HepG2 (cell line): ENCODE measurements at regions not wholly inside any gene's neighbourhood (a gene's known extent, or its start where the extent isn't known, plus 50 kb on each side); places are given as distances from the start of the nearest gene placed in this dataset.

Experiments
- ATAC-seq: fragments of 200-7000 bp; cut with Tn5 transposase; 3 replicates; pipeline ENCODE4 v1.9.1; 2020; ENCODE audit warnings: mild to moderate bottlenecking, moderate library complexity
- BruUV-seq: library from RNA; stranded (reverse); fragments of 400-500 nt; replicated peaks from 2 replicates; lab custom pipeline; 2021; lab: Mats Ljungman, UMichigan
- CTCF ChIA-PET: fragments of 300-600 bp; formaldehyde crosslinking; extraction: SDS; loops from one replicate; lab custom pipeline; 2021; ENCODE audit warnings: low total read pairs, inconsistent platforms, low intra/inter-chr PET ratio; lab: Yijun Ruan, JAX
- POLR2A ChIA-PET: fragments of 350-600 bp; sonication (Branson Sonifier 250); formaldehyde crosslinking; loops from one replicate; lab custom pipeline; 2020; ENCODE audit warnings: antibody characterized with exemption, inconsistent platforms; lab: Yijun Ruan, JAX
- DNase-seq: peaks from one replicate; pipeline ENCODE4 v3.0.0-alpha.2; 2015; ENCODE audit warnings: low spot score
- FAIRE-seq: peaks from 3 replicates; lab custom pipeline; 2011; peaks lifted over from hg19 to GRCh38; lab: Jason Lieb, UNC
- H2AFZ ChIP-seq: one replicate; pipeline ENCODE4 v1.6.1; 2011; ENCODE audit warnings: low read length, inconsistent platforms
- H3K27ac ChIP-seq: fragments of 300-600 bp; 3 replicates; pipeline ENCODE4 v1.8.0; 2011; ENCODE audit warnings: mixed run types, mild to moderate bottlenecking, mixed read lengths, low read length, inconsistent platforms; ENCODE audit not compliant: insufficient read depth; ENCODE audit errors: extremely low read length
- H3K27me3 ChIP-seq, 2 experiments: fragments of 200-600 bp in 1 of 2; 2 replicates in 1 of 2; 3 replicates in 1 of 2; pipeline versions ENCODE4 v1.6.0 to v1.8.0; 2011; ENCODE audit warnings: low read length in 2 of 2, mild to moderate bottlenecking in 2 of 2, moderate library complexity in 2 of 2, inconsistent platforms in 1 of 2; ENCODE audit not compliant: insufficient read depth in 2 of 2, control insufficient read depth in 1 of 2
- H3K36me3 ChIP-seq, 2 experiments: fragments of 200-600 bp in 1 of 2; replicated peaks in 1 of 2; 2 replicates in 1 of 2; 3 replicates in 1 of 2; pipeline versions ENCODE4 v1.5.1 to v1.8.0; 2011; ENCODE audit warnings: low read length in 2 of 2, inconsistent platforms in 1 of 2; ENCODE audit not compliant: insufficient read depth in 2 of 2, control insufficient read depth in 1 of 2
- H3K4me1 ChIP-seq: 2 replicates; pipeline ENCODE4 v1.5.1; 2012; ENCODE audit warnings: low read length, inconsistent platforms; ENCODE audit not compliant: insufficient read depth
- H3K4me2 ChIP-seq: 2 replicates; pipeline ENCODE4 v1.6.0; 2011; ENCODE audit warnings: low read depth, low read length, inconsistent platforms
- H3K4me3 ChIP-seq, 3 experiments: fragments of 200-600 bp in 1 of 3; sonication (generic), shearing (Covaris generic) in 1 of 3; replicated peaks in 1 of 3; 2 replicates each; pipeline ENCODE4 v1.5.1; 2011 to 2016; ENCODE audit warnings: low read length in 3 of 3, inconsistent platforms in 2 of 3, low read depth in 2 of 3, mild to moderate bottlenecking in 2 of 3, control low read depth in 1 of 3, mixed read lengths in 1 of 3; ENCODE audit not compliant: insufficient read depth in 1 of 3
- H3K79me2 ChIP-seq: one replicate; pipeline ENCODE4 v1.6.1; 2011; ENCODE audit warnings: low read length, inconsistent platforms; ENCODE audit not compliant: insufficient read depth
- H3K9ac ChIP-seq: 2 replicates; pipeline ENCODE4 v1.6.0; 2011; ENCODE audit warnings: mild to moderate bottlenecking, low read depth, low read length, inconsistent platforms; ENCODE audit not compliant: insufficient read depth
- H3K9me3 ChIP-seq: 2 replicates; pipeline ENCODE4 v1.5.1; 2012; ENCODE audit warnings: mild to moderate bottlenecking, low read length
- H4K20me1 ChIP-seq: 2 replicates; pipeline ENCODE4 v1.6.0; 2011; ENCODE audit warnings: inconsistent platforms, mild to moderate bottlenecking, low read length, moderate library complexity; ENCODE audit not compliant: insufficient read depth
- ARID2 ChIP-seq: sonication (generic); formaldehyde crosslinking; IDR thresholded peaks from 2 replicates; pipeline ENCODE4 v1.8.1; 2022; ENCODE audit warnings: mild to moderate bottlenecking, missing genetic modification reagents, borderline replicate concordance
- JARID2 ChIP-seq: sonication (generic); formaldehyde crosslinking; IDR thresholded peaks from 2 replicates; pipeline ENCODE4 v1.8.1; 2023; ENCODE audit warnings: missing genetic modification reagents, inconsistent platforms; ENCODE audit not compliant: insufficient replicate concordance
- RNF219 ChIP-seq: sonication (generic); formaldehyde crosslinking; IDR thresholded peaks from 2 replicates; pipeline ENCODE4 v1.5.0; 2020; ENCODE audit warnings: mild to moderate bottlenecking, missing genetic modification reagents
- SIX1 ChIP-seq: sonication (generic); formaldehyde crosslinking; IDR thresholded peaks from 2 replicates; pipeline ENCODE4 v1.4.0; 2020; ENCODE audit warnings: missing genetic modification reagents, borderline replicate concordance
- ZFP62 ChIP-seq: sonication (generic); formaldehyde crosslinking; IDR thresholded peaks from 2 replicates; pipeline ENCODE4 v1.4.0; 2020; ENCODE audit warnings: missing genetic modification reagents
- ZNF326 ChIP-seq: sonication (generic); formaldehyde crosslinking; IDR thresholded peaks from 2 replicates; pipeline ENCODE4 v1.4.0; 2020; ENCODE audit warnings: missing genetic modification reagents, borderline replicate concordance
- ZNF607 ChIP-seq: sonication (generic); formaldehyde crosslinking; IDR thresholded peaks from 2 replicates; pipeline ENCODE4 v1.5.1; 2020; ENCODE audit warnings: missing genetic modification reagents, mild to moderate bottlenecking, borderline replicate concordance
- WGBS: methylation state at CpG from one replicate; pipeline ENCODE4 v1.1.6; 2017; ENCODE audit warnings: low lambda C conversion rate; 5-methylcytosine and 5-hydroxymethylcytosine counted together
- in situ Hi-C: cut with HindIII; loops from 2 replicates; pipeline ENCODE4 v1.10.0; 2017; ENCODE audit warnings: low pct_unique_long_range_greater_than_20kb; ENCODE audit not compliant: extremely low pct_ligation_motif_present
- intact Hi-C: fragments of 100-400 bp; cut with micrococcal nuclease; formaldehyde crosslinking; loops from one replicate; pipeline ENCODE4 v1.10.0; 2022; ENCODE audit not compliant: unreplicated experiment

- no peak for ATAC-seq
- no peak for FAIRE-seq
- intact Hi-C loops (no loop called here), in situ Hi-C loops (no loop called here)
- Histone ChIP-seq H3K9ac (no peak overlapping the region), H3K27me3 (no peaks in the 10 kb centered on the region), H2AFZ (no peak overlapping the region), H3K36me3 (no peaks in the 10 kb centered on the region), H3K79me2 (no peaks in the 10 kb centered on the region), H4K20me1 (no peaks in the 10 kb centered on the region), H3K9me3 (no peaks in the 10 kb centered on the region), H3K4me2 (no peak overlapping the region), H3K27ac (no peak overlapping the region), H3K4me1 (no peaks in the 10 kb centered on the region), H3K4me3 (no peak overlapping the region)
- ChIA-PET POLR2A (no interaction called here), CTCF (no interaction called here)
- DNase-seq, result no peak
- BruUV-seq, result no TSS peak
- TF ChIP-seq RNF219 (CRISPR knock-in tag) (no peak), ZNF607 (no peak), SIX1 (CRISPR knock-in tag) (no peak), ZNF326 (CRISPR knock-in tag) (no peak)
These were observed 373.9 kb upstream of the C11orf87 start for GRCh38 chr11:109048098-109048497.

- ChIA-PET POLR2A (no interaction called here), CTCF (no interaction called here)
- no peaks in the 10 kb centered on the region for H4K20me1 ChIP-seq
- TF ChIP-seq JARID2 (CRISPR knock-in tag) (no peak), ARID2 (CRISPR knock-in tag) (no peak), ZFP62 (no peak)
- H2AFZ ChIP-seq, result no peak overlapping the region
- no peaks in the 10 kb centered on the region for H3K4me1 ChIP-seq
- in situ Hi-C loops (no loop called here), intact Hi-C loops (no loop called here)
- FAIRE-seq (no peak), DNase-seq (no peak), ATAC-seq (no peak)
- no peak overlapping the region for H3K27ac ChIP-seq
- H3K27me3 ChIP-seq, result no peaks in the 10 kb centered on the region
- BruUV-seq, result no TSS peak
- no peaks in the 10 kb centered on the region for H3K36me3 ChIP-seq
- no peaks in the 10 kb centered on the region for H3K79me2 ChIP-seq
- H3K4me3 ChIP-seq, result no peak overlapping the region
- H3K9me3 ChIP-seq, result no peaks in the 10 kb centered on the region
- WGBS, result 6% methylated on average over 3 of the region's 3 CpGs
- no peak overlapping the region for H3K4me2 ChIP-seq
- no peak overlapping the region for H3K9ac ChIP-seq
These were observed 370.8 kb upstream of the C11orf87 start for GRCh38 chr11:109051200-109051599.
